ENCODE measurements at regions not wholly inside any gene's neighbourhood (a gene's known extent, or its start where the extent isn't known, plus 50 kb on each side); places are given as distances from the start of the nearest gene placed in this dataset.

DNA sequence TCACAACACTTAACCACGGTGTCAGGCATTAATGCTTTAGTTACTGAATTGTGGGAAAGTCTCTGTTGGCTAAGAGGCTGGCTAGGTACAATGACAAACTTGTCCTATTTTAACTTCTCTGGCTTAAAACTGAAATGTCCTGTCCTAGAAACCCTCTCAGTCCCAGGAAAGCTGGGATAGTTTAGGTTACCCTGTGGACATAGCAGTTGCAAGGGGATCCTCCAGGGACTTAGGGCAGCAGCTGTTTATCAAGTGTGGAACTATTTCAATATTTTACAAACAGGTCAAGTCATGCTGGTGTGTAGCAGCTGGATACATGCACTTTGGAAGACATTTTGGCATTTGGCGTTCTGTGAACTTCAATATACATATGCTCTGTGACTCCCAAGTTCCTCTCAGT, 95.0 kb upstream of the ARRDC3 start:
- no peak for DNase-seq (ENCODE audit: low read depth in 2 of 2)
- H2AFZ ChIP-seq (ENCODE audit: low read length) = no peak overlapping the region
- no peaks in the 10 kb centered on the region for H3K27me3 ChIP-seq (ENCODE audit: control insufficient read depth, insufficient read depth, low read length)
- H3K4me2 ChIP-seq (ENCODE audit: extremely low read depth, insufficient read depth, low read length) = no peak overlapping the region
- no peaks in the 10 kb centered on the region for H3K9me3 ChIP-seq (ENCODE audit: control insufficient read depth, insufficient read depth, low read depth, low read length)
- no peaks in the 10 kb centered on the region for H4K20me1 ChIP-seq (ENCODE audit: control insufficient read depth, extremely low read depth, insufficient read depth, low read length)
- H3K36me3 ChIP-seq (ENCODE audit: control insufficient read depth, insufficient read depth, low read length) = no peaks in the 10 kb centered on the region
- no peaks in the 10 kb centered on the region for H3K79me2 ChIP-seq (ENCODE audit: control insufficient read depth, insufficient read depth, low read length)
- no peak overlapping the region for H3K4me3 ChIP-seq (replicated peaks in 1 of 4; ENCODE audit: control extremely low read depth in 1 of 4, insufficient read depth in 1 of 4, low read depth in 3 of 4, low read length in 4 of 4)
- no peak for TF ChIP-seq EZH2 (IDR thresholded peaks at IDR 0.05; ENCODE audit: low read length, missing control alignments)
- TF ChIP-seq, protein P1, sequence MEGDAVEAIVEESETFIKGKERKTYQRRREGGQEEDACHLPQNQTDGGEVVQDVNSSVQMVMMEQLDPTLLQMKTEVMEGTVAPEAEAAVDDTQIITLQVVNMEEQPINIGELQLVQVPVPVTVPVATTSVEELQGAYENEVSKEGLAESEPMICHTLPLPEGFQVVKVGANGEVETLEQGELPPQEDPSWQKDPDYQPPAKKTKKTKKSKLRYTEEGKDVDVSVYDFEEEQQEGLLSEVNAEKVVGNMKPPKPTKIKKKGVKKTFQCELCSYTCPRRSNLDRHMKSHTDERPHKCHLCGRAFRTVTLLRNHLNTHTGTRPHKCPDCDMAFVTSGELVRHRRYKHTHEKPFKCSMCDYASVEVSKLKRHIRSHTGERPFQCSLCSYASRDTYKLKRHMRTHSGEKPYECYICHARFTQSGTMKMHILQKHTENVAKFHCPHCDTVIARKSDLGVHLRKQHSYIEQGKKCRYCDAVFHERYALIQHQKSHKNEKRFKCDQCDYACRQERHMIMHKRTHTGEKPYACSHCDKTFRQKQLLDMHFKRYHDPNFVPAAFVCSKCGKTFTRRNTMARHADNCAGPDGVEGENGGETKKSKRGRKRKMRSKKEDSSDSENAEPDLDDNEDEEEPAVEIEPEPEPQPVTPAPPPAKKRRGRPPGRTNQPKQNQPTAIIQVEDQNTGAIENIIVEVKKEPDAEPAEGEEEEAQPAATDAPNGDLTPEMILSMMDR (conservative IDR thresholded peaks at IDR 0.05 in 1 of 2, IDR thresholded peaks at IDR 0.05 in 1 of 2; ENCODE audit: low read depth in 1 of 2, low read length in 2 of 2) = no peak
- H3K4me1 ChIP-seq (ENCODE audit: control insufficient read depth, extremely low read depth, insufficient read depth, low read length) = no peaks in the 10 kb centered on the region
- H3K9ac ChIP-seq (ENCODE audit: insufficient read depth, low read length) = no peak overlapping the region
- H3K27ac ChIP-seq (ENCODE audit: insufficient read depth, low read length) = no peak overlapping the region

DNA sequence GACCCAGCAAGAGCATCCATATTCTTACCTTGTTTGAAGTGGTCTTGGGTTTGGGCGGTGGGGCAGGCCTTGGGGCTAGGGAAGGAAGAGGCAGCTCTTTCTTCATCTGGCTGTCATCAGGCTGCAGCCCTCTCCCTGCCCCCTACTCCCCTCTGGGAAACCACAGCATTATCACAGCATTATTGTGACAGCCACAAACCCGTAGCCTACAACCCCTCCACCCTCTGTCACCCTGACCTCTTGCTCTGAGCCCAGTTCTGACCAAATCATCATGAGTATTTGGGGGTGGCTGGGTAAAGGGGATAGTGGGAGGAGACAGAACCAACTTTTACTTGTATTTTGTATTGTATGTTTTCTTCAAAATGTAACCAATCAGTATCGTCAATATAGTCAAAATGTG, 94.3 kb upstream of the ARRDC3 start:
- H3K9ac ChIP-seq (ENCODE audit: insufficient read depth, low read length) = no peak overlapping the region
- H2AFZ ChIP-seq (ENCODE audit: low read length) = no peak overlapping the region
- H3K36me3 ChIP-seq (ENCODE audit: control insufficient read depth, insufficient read depth, low read length) = no peaks in the 10 kb centered on the region
- no peaks in the 10 kb centered on the region for H3K9me3 ChIP-seq (ENCODE audit: control insufficient read depth, insufficient read depth, low read depth, low read length)
- no peaks in the 10 kb centered on the region for H3K4me1 ChIP-seq (ENCODE audit: control insufficient read depth, extremely low read depth, insufficient read depth, low read length)
- H4K20me1 ChIP-seq (ENCODE audit: control insufficient read depth, extremely low read depth, insufficient read depth, low read length) = no peaks in the 10 kb centered on the region
- no peak for DNase-seq (ENCODE audit: low read depth in 2 of 2)
- H3K27me3 ChIP-seq (ENCODE audit: control insufficient read depth, insufficient read depth, low read length) = no peaks in the 10 kb centered on the region
- H3K27ac ChIP-seq (ENCODE audit: insufficient read depth, low read length) = no peak overlapping the region
- H3K4me3 ChIP-seq (replicated peaks in 1 of 4; ENCODE audit: control extremely low read depth in 1 of 4, insufficient read depth in 1 of 4, low read depth in 3 of 4, low read length in 4 of 4) = no peak overlapping the region
- TF ChIP-seq, protein P1 (conservative IDR thresholded peaks at IDR 0.05 in 1 of 2, IDR thresholded peaks at IDR 0.05 in 1 of 2; ENCODE audit: low read depth in 1 of 2, low read length in 2 of 2) = no peak
- TF ChIP-seq EZH2 (IDR thresholded peaks at IDR 0.05; ENCODE audit: low read length, missing control alignments) = no peak
- H3K79me2 ChIP-seq (ENCODE audit: control insufficient read depth, insufficient read depth, low read length) = no peaks in the 10 kb centered on the region
- H3K4me2 ChIP-seq (ENCODE audit: extremely low read depth, insufficient read depth, low read length) = no peak overlapping the region

GRCh38 chr5:91474201-91474600, 91.1 kb upstream of the ARRDC3 start:
- Histone ChIP-seq H3K4me2 (ENCODE audit: extremely low read depth, insufficient read depth, low read length) (no peak overlapping the region), H3K27me3 (ENCODE audit: control insufficient read depth, insufficient read depth, low read length) (no peaks in the 10 kb centered on the region), H3K9ac (ENCODE audit: insufficient read depth, low read length) (no peak overlapping the region), H3K4me1 (ENCODE audit: control insufficient read depth, extremely low read depth, insufficient read depth, low read length) (no peaks in the 10 kb centered on the region), H3K27ac (ENCODE audit: insufficient read depth, low read length) (no peak overlapping the region), H3K79me2 (ENCODE audit: control insufficient read depth, insufficient read depth, low read length) (no peaks in the 10 kb centered on the region), H3K4me3 (replicated peaks in 1 of 4; ENCODE audit: control extremely low read depth in 1 of 4, insufficient read depth in 1 of 4, low read depth in 3 of 4, low read length in 4 of 4) (no peak overlapping the region), H3K9me3 (ENCODE audit: control insufficient read depth, insufficient read depth, low read depth, low read length) (no peaks in the 10 kb centered on the region), H3K36me3 (ENCODE audit: control insufficient read depth, insufficient read depth, low read length) (no peaks in the 10 kb centered on the region), H2AFZ (ENCODE audit: low read length) (no peak overlapping the region), H4K20me1 (ENCODE audit: control insufficient read depth, extremely low read depth, insufficient read depth, low read length) (no peaks in the 10 kb centered on the region)
- peak; percentile 8 to 63 for DNase-seq (ENCODE audit: low read depth in 2 of 2)
- no peak for TF ChIP-seq EZH2 (IDR thresholded peaks at IDR 0.05; ENCODE audit: low read length, missing control alignments)
- TF ChIP-seq, protein P1 (conservative IDR thresholded peaks at IDR 0.05 in 1 of 2, IDR thresholded peaks at IDR 0.05 in 1 of 2; ENCODE audit: low read depth in 1 of 2, low read length in 2 of 2) = no peak

Data from fibroblast of lung (primary cell).